ENCODE measurements at regions not wholly inside any gene's neighbourhood (a gene's known extent, or its start where the extent isn't known, plus 50 kb on each side); places are given as distances from the start of the nearest gene placed in this dataset.

DNA sequence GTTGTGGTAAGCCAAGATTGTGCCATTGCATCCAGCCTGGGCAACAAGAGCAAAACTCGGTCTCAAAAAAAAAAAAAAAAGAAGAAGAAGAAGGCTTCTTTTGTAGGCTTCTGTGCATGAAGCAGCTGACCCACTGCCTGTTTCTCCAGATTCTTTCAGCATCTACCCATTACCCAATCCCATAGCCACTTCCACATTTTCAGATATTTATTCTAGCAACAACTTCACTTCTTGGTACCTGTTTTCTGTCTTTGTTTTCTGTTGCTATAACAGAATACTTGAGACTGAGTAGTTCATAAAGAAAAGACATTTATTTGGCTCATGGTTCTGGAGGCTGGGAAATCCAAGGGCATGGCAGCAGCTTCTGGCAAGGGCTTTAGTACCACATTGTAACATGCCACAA is 95.3 kb upstream of the SGK1 start:
- TF ChIP-seq, protein P1, sequence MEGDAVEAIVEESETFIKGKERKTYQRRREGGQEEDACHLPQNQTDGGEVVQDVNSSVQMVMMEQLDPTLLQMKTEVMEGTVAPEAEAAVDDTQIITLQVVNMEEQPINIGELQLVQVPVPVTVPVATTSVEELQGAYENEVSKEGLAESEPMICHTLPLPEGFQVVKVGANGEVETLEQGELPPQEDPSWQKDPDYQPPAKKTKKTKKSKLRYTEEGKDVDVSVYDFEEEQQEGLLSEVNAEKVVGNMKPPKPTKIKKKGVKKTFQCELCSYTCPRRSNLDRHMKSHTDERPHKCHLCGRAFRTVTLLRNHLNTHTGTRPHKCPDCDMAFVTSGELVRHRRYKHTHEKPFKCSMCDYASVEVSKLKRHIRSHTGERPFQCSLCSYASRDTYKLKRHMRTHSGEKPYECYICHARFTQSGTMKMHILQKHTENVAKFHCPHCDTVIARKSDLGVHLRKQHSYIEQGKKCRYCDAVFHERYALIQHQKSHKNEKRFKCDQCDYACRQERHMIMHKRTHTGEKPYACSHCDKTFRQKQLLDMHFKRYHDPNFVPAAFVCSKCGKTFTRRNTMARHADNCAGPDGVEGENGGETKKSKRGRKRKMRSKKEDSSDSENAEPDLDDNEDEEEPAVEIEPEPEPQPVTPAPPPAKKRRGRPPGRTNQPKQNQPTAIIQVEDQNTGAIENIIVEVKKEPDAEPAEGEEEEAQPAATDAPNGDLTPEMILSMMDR (IDR thresholded peaks at IDR 0.05; ENCODE audit: low read length), result no peak
- no peak for TF ChIP-seq EZH2 (optimal IDR thresholded peaks at IDR 0.05; ENCODE audit: low read depth, low read length)
- TF ChIP-seq EZH2phosphoT487 (IDR thresholded peaks at IDR 0.05; ENCODE audit: low read length), result no peak
